ENCODE measurements at regions not wholly inside any gene's neighbourhood (a gene's known extent, or its start where the extent isn't known, plus 50 kb on each side); places are given as distances from the start of the nearest gene placed in this dataset.

DNA sequence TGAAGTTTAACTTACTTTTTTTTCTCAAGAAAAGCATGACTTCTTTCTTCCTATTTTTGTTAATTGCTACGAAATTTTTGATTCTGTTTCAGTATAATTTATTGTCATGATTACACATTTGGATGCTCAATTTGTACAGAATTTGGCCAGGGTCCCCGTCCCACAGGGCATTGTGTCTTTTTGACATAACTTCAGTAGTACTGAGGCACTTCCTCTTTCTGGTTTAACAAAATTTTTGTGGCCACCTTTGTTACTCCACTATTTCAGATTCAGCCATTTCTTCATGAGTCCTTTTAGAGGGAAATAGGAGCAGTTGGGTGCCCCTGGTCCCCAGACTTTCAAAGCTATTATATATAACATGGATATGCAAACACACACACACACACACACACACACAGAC is 1248.7 kb downstream of the PCDH7 start:
- no peak overlapping the region for H3K23ac ChIP-seq (ENCODE audit: insufficient read length, low read depth, low read length)
- H4K8ac ChIP-seq (replicated peaks; ENCODE audit: insufficient read length, low read depth, low read length), result no peak overlapping the region
- H3K36me3 Mint-ChIP-seq (ENCODE audit: insufficient read depth in 1 of 3, low read depth in 3 of 3), result no peaks in the 10 kb centered on the region
- no peak overlapping the region for H3K56ac ChIP-seq (ENCODE audit: insufficient read length, low read depth, low read length)
- H3T11ph ChIP-seq (ENCODE audit: low read length), result no peak overlapping the region
- H3K79me2 ChIP-seq (ENCODE audit: insufficient read depth, low read length), result no peaks in the 10 kb centered on the region
- no peaks in the 10 kb centered on the region for H3K9me3 ChIP-seq (ENCODE audit: control insufficient read depth, low read depth, low read length)
- H2AK5ac ChIP-seq (ENCODE audit: insufficient read length, low read length), result no peak overlapping the region
- no peak overlapping the region for H2BK12ac ChIP-seq (ENCODE audit: insufficient read length, low read depth, low read length)
- no peak overlapping the region for H3K14ac ChIP-seq (ENCODE audit: insufficient read depth, low read length)
- no peaks in the 10 kb centered on the region for H3K4me1 ChIP-seq (ENCODE audit: insufficient read depth, low read length)
- no peak overlapping the region for H2BK15ac ChIP-seq (ENCODE audit: low read depth, low read length)
- no peak overlapping the region for H2AFZ ChIP-seq (ENCODE audit: low read length)
- H2BK5ac ChIP-seq (ENCODE audit: insufficient read length, low read length), result no peak overlapping the region
- no peak overlapping the region for H3K4ac ChIP-seq (ENCODE audit: low read depth, low read length)
- H2BK20ac ChIP-seq (ENCODE audit: low read depth, low read length, poor library complexity, severe bottlenecking), result no peak overlapping the region
- H3K27ac ChIP-seq (ENCODE audit: insufficient read length, low read depth, low read length), result no peak overlapping the region
- WGBS (ENCODE audit: extremely low coverage, insufficient read length, low lambda C conversion rate), result no CpG with 5 or more reads among the region's 2 CpGs
- H3K4me1 Mint-ChIP-seq, result no peaks in the 10 kb centered on the region
- no peak for DNase-seq
- H4K91ac ChIP-seq (ENCODE audit: insufficient read length, low read depth, low read length), result no peak overlapping the region
- no peak overlapping the region for H3K4me2 ChIP-seq (ENCODE audit: insufficient read depth, insufficient read length, low read length)
- H3K27me3 Mint-ChIP-seq (ENCODE audit: low read depth), result no peaks in the 10 kb centered on the region
- no peak overlapping the region for H2BK120ac ChIP-seq (ENCODE audit: low read depth, low read length, poor library complexity, severe bottlenecking)
- H3K79me1 ChIP-seq (ENCODE audit: insufficient read depth, low read depth, low read length, poor library complexity, severe bottlenecking), result no peaks in the 10 kb centered on the region
- H3K23me2 ChIP-seq (ENCODE audit: insufficient read length, low read depth, low read length, poor library complexity, severe bottlenecking), result no peaks in the 10 kb centered on the region
- H4K5ac ChIP-seq (ENCODE audit: insufficient read length, low read depth, low read length), result no peak overlapping the region
- no peak overlapping the region for H3K4me3 Mint-ChIP-seq
- H3K18ac ChIP-seq (ENCODE audit: insufficient read length, low read depth, low read length), result no peak overlapping the region
- no peaks in the 10 kb centered on the region for H3K27me3 ChIP-seq (ENCODE audit: insufficient read depth, low read length)
- no peaks in the 10 kb centered on the region; a peak in 1 of 5 replicates for H3K9me3 Mint-ChIP-seq
- no peak overlapping the region for H3K27ac Mint-ChIP-seq
- TF ChIP-seq, protein P1, sequence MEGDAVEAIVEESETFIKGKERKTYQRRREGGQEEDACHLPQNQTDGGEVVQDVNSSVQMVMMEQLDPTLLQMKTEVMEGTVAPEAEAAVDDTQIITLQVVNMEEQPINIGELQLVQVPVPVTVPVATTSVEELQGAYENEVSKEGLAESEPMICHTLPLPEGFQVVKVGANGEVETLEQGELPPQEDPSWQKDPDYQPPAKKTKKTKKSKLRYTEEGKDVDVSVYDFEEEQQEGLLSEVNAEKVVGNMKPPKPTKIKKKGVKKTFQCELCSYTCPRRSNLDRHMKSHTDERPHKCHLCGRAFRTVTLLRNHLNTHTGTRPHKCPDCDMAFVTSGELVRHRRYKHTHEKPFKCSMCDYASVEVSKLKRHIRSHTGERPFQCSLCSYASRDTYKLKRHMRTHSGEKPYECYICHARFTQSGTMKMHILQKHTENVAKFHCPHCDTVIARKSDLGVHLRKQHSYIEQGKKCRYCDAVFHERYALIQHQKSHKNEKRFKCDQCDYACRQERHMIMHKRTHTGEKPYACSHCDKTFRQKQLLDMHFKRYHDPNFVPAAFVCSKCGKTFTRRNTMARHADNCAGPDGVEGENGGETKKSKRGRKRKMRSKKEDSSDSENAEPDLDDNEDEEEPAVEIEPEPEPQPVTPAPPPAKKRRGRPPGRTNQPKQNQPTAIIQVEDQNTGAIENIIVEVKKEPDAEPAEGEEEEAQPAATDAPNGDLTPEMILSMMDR (conservative IDR thresholded peaks at IDR 0.05), result no peak
- H3K9ac ChIP-seq (ENCODE audit: extremely low read depth, insufficient read length, low read length), result no peak overlapping the region
- H4K20me1 ChIP-seq (ENCODE audit: control insufficient read depth, insufficient read depth, insufficient read length), result no peaks in the 10 kb centered on the region

Data from H9 (cell line).